OCI-LY3 (cell line): ENCODE measurements at regions not wholly inside any gene's neighbourhood (a gene's known extent, or its start where the extent isn't known, plus 50 kb on each side); places are given as distances from the start of the nearest gene placed in this dataset.
"Not testable (repeated sequence)": the region's sequence is repeated elsewhere in the genome, so short reads cannot be mapped to it uniquely, and the experiment has no call there.

ENCODE experiments used
- EZH2phosphoT487 ChIP-seq: fragments of 200-600 bp; shearing (Covaris generic); IDR thresholded peaks from 2 replicates; pipeline ENCODE4 v1.6.1; 2018; ENCODE audit warnings: antibody characterized with exemption, mixed run types, low read depth
- TF ChIP-seq, protein P1 (sequence below): fragments of 200-600, 300-600 bp; sonication (generic); IDR thresholded peaks from 2 replicates; pipeline ENCODE4 v1.5.1; 2014; ENCODE audit warnings: antibody characterized with exemption, low read length, low read depth

DNA sequence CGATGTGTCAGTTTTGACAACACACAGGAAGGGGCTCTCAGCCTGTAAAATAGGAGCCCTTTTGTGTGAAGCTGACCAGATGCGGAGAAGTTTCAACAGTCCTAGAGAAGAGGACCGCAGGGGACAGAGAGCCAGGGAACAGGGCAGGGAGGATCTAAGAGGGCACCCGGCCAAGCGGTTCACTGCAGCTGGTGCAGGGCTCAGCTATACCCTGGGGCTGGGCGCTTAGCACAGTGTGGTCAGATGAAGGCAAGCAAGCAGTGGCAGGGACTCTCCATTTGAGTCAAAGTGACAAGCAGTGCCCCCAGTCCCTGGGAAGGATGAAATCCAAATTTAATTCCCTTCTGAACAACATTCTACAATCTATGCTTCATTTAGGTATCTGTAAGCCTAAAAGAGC lies 88.9 kb upstream of the PLGLB2 start:
- TF ChIP-seq, protein P1, sequence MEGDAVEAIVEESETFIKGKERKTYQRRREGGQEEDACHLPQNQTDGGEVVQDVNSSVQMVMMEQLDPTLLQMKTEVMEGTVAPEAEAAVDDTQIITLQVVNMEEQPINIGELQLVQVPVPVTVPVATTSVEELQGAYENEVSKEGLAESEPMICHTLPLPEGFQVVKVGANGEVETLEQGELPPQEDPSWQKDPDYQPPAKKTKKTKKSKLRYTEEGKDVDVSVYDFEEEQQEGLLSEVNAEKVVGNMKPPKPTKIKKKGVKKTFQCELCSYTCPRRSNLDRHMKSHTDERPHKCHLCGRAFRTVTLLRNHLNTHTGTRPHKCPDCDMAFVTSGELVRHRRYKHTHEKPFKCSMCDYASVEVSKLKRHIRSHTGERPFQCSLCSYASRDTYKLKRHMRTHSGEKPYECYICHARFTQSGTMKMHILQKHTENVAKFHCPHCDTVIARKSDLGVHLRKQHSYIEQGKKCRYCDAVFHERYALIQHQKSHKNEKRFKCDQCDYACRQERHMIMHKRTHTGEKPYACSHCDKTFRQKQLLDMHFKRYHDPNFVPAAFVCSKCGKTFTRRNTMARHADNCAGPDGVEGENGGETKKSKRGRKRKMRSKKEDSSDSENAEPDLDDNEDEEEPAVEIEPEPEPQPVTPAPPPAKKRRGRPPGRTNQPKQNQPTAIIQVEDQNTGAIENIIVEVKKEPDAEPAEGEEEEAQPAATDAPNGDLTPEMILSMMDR: not testable (repeated sequence)
- TF ChIP-seq EZH2phosphoT487: not testable (repeated sequence)
